Vagina (tissue), 2 donors: ENCODE measurements at regions not wholly inside any gene's neighbourhood (a gene's known extent, or its start where the extent isn't known, plus 50 kb on each side); places are given as distances from the start of the nearest gene placed in this dataset.

Experiments used
- POLR2A ChIP-seq, 2 donors: fragments of 450-650 bp; IDR thresholded peaks; one replicate each; pipeline ENCODE4 v1.6.1; 2017; ENCODE audit warnings: antibody characterized with exemption in 2 of 2, mild to moderate bottlenecking in 2 of 2, moderate library complexity in 2 of 2
- POLR2AphosphoS5 ChIP-seq, 2 donors: sonication (generic); formaldehyde crosslinking; IDR thresholded peaks; one replicate each; pipeline ENCODE4 v1.9.0; 2017; ENCODE audit warnings: antibody characterized with exemption in 2 of 2, mild to moderate bottlenecking in 2 of 2, low read depth in 1 of 2; ENCODE audit not compliant: insufficient read depth in 1 of 2

GRCh38 chr4:95651891-95652290 lies 103.1 kb upstream of the UNC5C start:
- TF ChIP-seq POLR2A (IDR thresholded peaks at IDR 0.05) (no peak), POLR2AphosphoS5 (IDR thresholded peaks at IDR 0.05; ENCODE audit: insufficient read depth in 1 of 2, low read depth in 1 of 2) (no peak)
